ENCODE measurements at regions not wholly inside any gene's neighbourhood (a gene's known extent, or its start where the extent isn't known, plus 50 kb on each side); places are given as distances from the start of the nearest gene placed in this dataset.
A peak's percentile ranks its signal among the peaks of the same experiment; 100 is the strongest.

GRCh38 chr6:104130343-104130742, 729.4 kb downstream of the HACE1 start:
- Mint-ChIP-seq H3K27ac (ENCODE audit: unreplicated experiment) (no peak overlapping the region), H3K36me3 (ENCODE audit: low read depth) (no peaks in the 10 kb centered on the region), H3K4me1 (ENCODE audit: low read depth) (peaks cover 11% of the 10 kb centered on the region), H3K27me3 (ENCODE audit: low read depth) (no peaks in the 10 kb centered on the region), H3K9me3 (ENCODE audit: low read depth) (peaks cover 13% of the 10 kb centered on the region), H3K4me3 (ENCODE audit: unreplicated experiment) (no peak overlapping the region)
- no peak for DNase-seq (ENCODE audit: low spot score)
- no peak for TF ChIP-seq CTCF (IDR thresholded peaks at IDR 0.05)

- peaks cover 15% of the 10 kb centered on the region for H3K9me3 Mint-ChIP-seq (ENCODE audit: low read depth)
- H3K27me3 Mint-ChIP-seq (ENCODE audit: low read depth), result no peaks in the 10 kb centered on the region
- TF ChIP-seq CTCF (IDR thresholded peaks at IDR 0.05), result no peak
- H3K27ac Mint-ChIP-seq (ENCODE audit: unreplicated experiment), result peak overlapping the region; percentile 1
- no peak for DNase-seq (ENCODE audit: low spot score)
- no peaks in the 10 kb centered on the region for H3K36me3 Mint-ChIP-seq (ENCODE audit: low read depth)
- peaks cover 11% of the 10 kb centered on the region for H3K4me1 Mint-ChIP-seq (ENCODE audit: low read depth)
- H3K4me3 Mint-ChIP-seq (ENCODE audit: unreplicated experiment), result no peak overlapping the region
These were observed 733.3 kb downstream of the HACE1 start for GRCh38 chr6:104126315-104127005.

GRCh38 chr6:104123227-104123626, 736.5 kb downstream of the HACE1 start:
- peaks cover 25% of the 10 kb centered on the region for H3K9me3 Mint-ChIP-seq (ENCODE audit: low read depth)
- no peaks in the 10 kb centered on the region for H3K36me3 Mint-ChIP-seq (ENCODE audit: low read depth)
- peaks cover 17% of the 10 kb centered on the region for H3K4me1 Mint-ChIP-seq (ENCODE audit: low read depth)
- no peak for DNase-seq (ENCODE audit: low spot score)
- no peak overlapping the region for H3K4me3 Mint-ChIP-seq (ENCODE audit: unreplicated experiment)
- no peaks in the 10 kb centered on the region for H3K27me3 Mint-ChIP-seq (ENCODE audit: low read depth)
- no peak for TF ChIP-seq CTCF (IDR thresholded peaks at IDR 0.05)
- H3K27ac Mint-ChIP-seq (ENCODE audit: unreplicated experiment), result no peak overlapping the region

- Mint-ChIP-seq H3K36me3 (ENCODE audit: low read depth) (no peaks in the 10 kb centered on the region), H3K4me1 (ENCODE audit: low read depth) (peaks cover 16% of the 10 kb centered on the region), H3K27me3 (ENCODE audit: low read depth) (no peaks in the 10 kb centered on the region), H3K27ac (ENCODE audit: unreplicated experiment) (peak overlapping the region; percentile 99), H3K9me3 (ENCODE audit: low read depth) (peaks cover 25% of the 10 kb centered on the region), H3K4me3 (ENCODE audit: unreplicated experiment) (no peak overlapping the region)
- DNase-seq (ENCODE audit: low spot score), result no peak
- no peak for TF ChIP-seq CTCF (IDR thresholded peaks at IDR 0.05)
These were observed 741.4 kb downstream of the HACE1 start for GRCh38 chr6:104118274-104118673.

GRCh38 chr6:104109806-104110205, 749.9 kb downstream of the HACE1 start:
- no peak for TF ChIP-seq CTCF (IDR thresholded peaks at IDR 0.05)
- Mint-ChIP-seq H3K4me1 (ENCODE audit: low read depth) (no peaks in the 10 kb centered on the region), H3K27me3 (ENCODE audit: low read depth) (no peaks in the 10 kb centered on the region), H3K9me3 (ENCODE audit: low read depth) (peaks cover 5% of the 10 kb centered on the region), H3K27ac (ENCODE audit: unreplicated experiment) (no peak overlapping the region), H3K4me3 (ENCODE audit: unreplicated experiment) (no peak overlapping the region), H3K36me3 (ENCODE audit: low read depth) (no peaks in the 10 kb centered on the region)
- no peak for DNase-seq (ENCODE audit: low spot score)
